NCI-H1417 (cell line): ENCODE measurements at regions not wholly inside any gene's neighbourhood (a gene's known extent, or its start where the extent isn't known, plus 50 kb on each side); places are given as distances from the start of the nearest gene placed in this dataset.

Experiments
- DNase-seq, 3 experiments: peaks; one replicate each; lab custom pipeline; 2025; lab: John Stamatoyannopoulos, UW

- no peak for DNase-seq
Measured at GRCh38 chr2:128690869-128691268, 372.2 kb upstream of the HS6ST1 start.

GRCh38 chr2:128691526-128691925 is 372.9 kb upstream of the HS6ST1 start:
- no peak for DNase-seq

- peak in 1 of 3 experiments; percentile 15 for DNase-seq
Measured at GRCh38 chr2:128692895-128693742, 374.5 kb upstream of the HS6ST1 start.

- DNase-seq = no peak
Measured at GRCh38 chr2:128693743-128694029, 375.0 kb upstream of the HS6ST1 start.

DNA sequence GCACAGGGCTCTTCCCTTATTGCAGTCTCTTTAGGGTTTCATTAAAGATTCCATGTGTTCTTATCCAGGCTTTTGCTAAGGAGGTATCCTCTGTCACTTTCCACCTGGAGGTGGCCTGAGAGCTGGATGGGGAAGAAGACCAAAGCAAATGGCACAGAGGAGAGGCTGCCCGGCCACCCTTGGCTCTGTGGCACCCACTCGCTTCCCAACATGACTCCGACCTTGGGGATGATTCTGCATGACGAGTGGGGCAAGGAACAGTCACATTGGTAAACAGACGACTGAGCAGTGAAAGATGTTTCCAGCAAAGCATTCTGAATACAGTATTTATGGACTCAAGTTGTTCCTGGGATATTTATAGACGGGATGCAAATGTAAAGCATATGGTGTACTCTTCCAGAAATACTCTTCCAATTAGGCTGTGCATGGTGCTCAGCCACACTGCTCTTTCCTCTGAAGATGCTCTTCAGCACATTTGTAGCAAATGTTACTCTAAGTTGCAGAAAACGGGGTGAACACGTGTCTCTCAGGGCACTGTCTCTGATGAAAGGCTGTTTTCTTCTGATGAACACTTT is 377.1 kb upstream of the HS6ST1 start:
- DNase-seq = no peak

- DNase-seq = no peak
Measured at GRCh38 chr2:128696421-128696820, 377.8 kb upstream of the HS6ST1 start.

DNA sequence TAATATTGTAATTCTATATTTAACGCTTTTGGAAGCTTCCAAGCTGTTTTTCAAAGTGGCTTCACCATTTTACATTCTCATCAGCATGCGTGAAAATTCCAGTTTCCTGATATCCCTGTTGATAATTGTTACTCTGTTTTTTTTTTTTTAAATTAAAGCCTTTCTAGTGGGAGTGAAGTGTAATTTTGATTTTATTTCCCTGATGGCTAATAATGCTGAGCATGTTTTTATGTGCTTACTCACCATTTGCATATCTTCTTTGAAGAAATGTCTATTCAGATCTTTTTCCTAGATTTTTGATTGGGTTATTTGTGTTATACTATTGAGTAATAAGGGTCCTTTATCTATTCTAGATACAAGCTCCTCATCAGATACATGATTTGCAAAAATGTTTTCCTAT is 382.8 kb upstream of the HS6ST1 start:
- no peak for DNase-seq

DNA sequence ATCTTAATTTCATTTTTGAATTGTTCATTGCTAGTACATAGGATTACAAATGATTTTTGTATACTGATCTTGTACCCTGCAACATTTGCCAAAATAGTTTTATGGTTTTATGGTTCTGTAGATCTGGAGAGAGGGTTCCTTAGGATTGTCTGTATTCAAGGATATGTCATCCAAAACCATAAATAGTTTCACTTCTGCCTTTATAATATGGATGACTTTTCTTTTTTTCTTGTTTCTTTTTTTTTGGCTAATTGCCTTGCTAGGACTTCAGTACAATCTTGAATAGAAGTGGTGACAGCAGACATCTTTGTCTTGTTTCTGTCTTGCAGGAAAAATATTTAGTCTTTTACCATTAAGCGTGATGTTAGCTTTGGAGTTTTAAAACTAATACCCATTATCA is 383.9 kb upstream of the HS6ST1 start:
- DNase-seq = no peak

DNA sequence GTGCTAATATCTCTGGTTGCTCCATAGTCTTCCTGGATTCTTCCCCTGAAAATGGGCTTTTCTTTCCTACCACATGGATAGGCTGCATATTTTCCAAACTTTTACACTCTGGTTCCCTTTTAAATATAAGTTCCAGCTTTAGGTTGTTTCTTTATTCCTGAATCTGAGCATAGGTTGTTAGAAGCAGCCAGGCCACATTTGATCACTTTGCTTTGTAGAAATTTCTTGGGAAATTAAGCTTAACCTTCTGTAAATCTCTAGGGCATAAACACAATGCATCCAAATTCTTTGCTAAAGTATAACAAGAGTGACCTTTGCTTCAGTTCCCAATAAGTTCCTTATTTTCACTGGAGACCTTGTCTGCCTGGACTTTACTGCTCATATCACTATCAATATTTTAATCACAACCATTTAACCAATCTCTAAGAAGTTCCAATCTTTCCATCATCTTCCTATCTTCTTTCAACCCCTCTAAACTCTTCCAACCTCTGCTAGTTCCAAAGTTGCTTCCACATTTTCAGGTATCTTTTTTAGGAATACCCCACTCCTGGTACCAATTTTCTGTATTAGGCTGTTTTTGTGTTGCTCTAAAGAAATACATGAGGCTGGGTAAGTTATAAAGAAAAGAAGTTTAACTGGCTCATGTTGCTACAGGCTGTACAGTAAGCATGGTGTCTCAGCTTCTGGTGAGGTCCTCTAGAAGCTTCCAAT is 389.6 kb upstream of the HS6ST1 start:
- no peak for DNase-seq

GRCh38 chr2:128710242-128710641 is 391.6 kb upstream of the HS6ST1 start:
- DNase-seq = no peak

- DNase-seq = no peak
Measured at GRCh38 chr2:128710729-128711128, 392.1 kb upstream of the HS6ST1 start.

DNA sequence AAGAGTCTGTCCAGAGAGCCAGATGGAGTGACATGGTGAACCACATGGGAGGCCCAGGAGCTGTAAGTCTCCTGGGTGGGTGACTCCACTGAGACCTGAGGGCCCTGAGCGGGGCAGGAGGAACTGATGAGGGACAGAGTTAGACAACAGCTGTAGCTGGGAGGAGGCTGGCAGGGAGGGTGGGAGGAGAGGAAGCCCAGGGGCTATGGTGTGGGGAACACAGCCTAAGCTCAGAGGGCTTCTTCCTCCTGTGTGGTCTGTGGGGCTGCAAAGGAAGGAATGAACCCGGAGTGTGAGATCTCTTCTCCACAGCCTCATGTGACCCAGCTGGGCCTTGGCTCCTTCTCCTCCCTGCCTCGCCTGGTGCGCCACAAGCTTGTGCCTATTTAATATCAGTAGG is 395.6 kb upstream of the HS6ST1 start:
- DNase-seq = no peak

DNA sequence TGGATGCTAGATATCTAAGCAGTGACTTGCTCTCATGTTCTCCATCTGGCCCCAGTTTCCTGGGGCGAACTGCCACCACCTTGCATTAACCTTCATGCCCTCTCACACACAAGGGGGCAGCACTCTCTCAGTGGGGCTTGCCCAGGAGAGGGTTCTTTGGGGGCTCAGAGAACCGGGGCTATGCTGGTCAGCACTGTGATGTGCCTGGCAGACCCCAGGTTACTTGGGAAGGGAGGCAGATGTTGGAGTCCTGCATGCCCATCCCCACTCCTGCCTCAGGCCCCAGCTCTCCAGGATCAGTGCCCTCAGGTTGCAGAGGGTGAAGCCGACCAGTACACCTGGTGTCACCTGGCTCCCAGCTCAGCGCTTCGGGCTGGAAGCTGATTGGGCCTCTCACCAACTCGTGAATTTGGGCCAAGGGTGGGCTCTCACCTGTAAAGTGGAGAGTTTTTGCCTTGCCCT is 396.2 kb upstream of the HS6ST1 start:
- no peak for DNase-seq

DNA sequence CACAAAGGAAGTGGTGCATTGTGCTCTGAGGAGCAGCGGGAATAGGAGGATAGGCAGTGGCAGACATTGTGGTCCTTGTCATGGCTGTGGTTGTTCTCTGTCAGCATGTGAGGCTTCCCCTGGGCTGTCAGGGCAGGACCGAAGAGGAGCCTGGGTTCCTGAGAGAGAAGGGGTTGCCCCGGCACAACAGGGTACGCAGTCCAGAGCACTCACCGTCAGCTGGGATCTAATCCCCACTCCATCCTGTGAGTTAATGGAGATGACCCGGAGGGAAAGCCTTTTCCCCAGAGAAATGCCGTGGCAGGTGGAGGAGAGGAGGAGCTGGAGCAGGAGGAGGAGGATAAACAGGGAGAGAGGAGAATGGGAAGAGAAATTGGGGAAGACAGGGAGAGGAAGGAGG is 396.7 kb upstream of the HS6ST1 start:
- no peak for DNase-seq

GRCh38 chr2:128716299-128716721 is 397.6 kb upstream of the HS6ST1 start:
- no peak for DNase-seq

GRCh38 chr2:128717758-128718710 is 399.4 kb upstream of the HS6ST1 start:
- DNase-seq = no peak

DNA sequence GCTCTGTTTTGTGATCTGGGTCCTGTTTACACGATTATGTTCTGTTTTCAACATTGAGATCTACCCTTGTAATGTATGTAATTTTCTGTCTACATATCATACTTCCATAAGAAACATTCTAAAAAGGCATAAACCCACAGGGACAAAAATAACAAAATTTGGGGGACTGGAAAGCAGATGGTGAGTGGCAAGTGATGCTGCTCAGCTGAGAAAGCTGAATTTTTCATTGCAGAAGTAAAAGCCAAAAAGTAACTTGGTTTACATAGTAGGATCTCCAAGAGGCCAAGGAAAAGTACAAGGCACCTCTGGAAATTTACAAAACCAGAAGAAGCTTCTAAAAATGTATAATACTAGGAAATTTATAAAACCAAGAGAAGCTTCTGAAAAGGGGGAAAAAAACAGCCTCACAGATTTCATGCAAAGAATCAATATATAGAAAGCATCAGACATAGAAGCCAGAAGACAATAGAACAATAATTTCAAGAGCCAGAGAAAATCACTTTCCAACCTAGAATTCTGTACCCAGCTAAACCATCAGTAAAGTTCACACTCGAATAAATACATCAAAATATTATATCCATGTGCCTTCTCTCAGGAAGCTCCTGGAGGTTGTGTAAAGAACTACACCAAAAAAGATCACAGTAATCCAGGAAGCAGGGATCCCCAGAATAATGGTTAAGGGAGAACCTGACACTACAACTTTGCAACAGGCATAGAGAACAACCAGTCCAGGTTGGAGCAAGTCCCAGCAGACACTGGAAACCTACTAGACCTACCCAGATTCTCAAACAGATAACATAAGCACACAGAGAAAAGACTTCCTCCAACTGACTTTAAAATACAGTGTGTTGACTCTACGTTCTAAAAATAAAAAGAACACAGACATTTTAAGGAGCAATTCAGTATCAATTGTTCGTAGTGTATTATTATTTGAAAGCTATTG is 401.7 kb upstream of the HS6ST1 start:
- DNase-seq = no peak

DNA sequence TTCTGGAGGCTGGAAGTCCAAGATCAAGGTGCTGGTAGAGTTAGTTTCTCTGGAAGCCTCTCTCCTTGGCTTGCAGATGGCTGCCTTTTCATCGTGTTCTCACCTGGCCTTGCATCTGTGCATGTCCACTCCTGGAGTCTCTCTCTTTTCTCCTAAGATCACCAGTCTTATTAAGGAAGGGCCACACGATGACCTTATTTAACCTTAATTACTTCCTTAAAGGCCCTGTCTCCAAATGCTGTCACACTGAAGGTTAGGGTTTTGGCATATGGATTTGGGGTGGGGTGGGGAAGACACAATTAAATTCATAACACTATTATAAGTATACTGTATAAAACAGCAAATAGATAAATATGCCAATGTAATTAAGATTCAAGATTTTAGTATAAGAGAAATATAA is 402.4 kb upstream of the HS6ST1 start:
- DNase-seq = no peak

- peak in 2 of 3 experiments; percentile 18 to 85 for DNase-seq
Measured at GRCh38 chr2:128722489-128722888, 403.8 kb upstream of the HS6ST1 start.

DNA sequence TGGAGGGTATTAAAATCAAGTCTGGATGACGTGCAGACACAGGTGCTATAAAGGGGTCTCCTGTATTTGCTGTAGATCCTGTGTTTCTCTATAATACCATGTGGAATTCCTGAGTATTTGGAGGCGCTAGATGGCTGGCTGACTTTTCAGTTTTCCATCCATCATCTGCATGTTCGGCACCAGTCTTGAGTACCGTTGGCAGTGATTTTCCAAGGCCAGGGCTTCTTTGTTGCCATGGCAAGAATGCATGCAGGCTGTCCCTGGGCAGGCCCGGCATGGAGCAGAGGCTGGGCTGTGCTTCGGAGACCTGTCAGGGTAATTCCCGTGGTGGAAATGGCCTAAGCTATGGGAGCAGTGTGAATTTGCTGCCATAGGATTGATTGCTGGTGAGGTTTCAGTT is 405.9 kb upstream of the HS6ST1 start:
- DNase-seq = no peak

DNA sequence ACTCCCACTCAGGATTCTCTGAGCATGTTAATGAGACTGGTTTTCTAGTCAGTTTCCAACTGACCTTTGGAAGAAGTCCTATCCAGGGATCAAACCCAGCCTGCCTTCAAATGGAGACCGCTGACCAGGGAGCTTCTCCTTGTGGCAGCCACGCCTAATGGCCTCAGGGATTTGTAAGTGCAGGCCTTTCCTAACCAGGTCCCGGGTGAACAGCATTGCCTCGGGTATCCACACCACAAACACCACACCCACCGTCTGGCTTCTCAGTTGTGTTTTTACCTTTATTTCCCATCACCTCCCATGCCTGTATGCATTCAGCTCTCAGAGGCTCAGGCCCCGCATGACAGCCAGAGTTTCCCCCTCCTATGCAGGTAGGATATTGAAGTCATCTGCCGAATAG is 406.3 kb upstream of the HS6ST1 start:
- DNase-seq = no peak
